Glomerular visceral epithelial cell (primary cell): ENCODE measurements at regions not wholly inside any gene's neighbourhood (a gene's known extent, or its start where the extent isn't known, plus 50 kb on each side); places are given as distances from the start of the nearest gene placed in this dataset.
"Not testable (repeated sequence)": the region's sequence is repeated elsewhere in the genome, so short reads cannot be mapped to it uniquely, and the experiment has no call there.

Experiments used
- DNase-seq: peaks from one replicate; pipeline ENCODE4 v3.0.0-alpha.2; 2016; ENCODE audit errors: extremely low spot score

GRCh38 chr2:210956101-210956500 is 399.7 kb downstream of the CPS1 start:
- no peak for DNase-seq

- peak; percentile 69 for DNase-seq
Observed at GRCh38 chr2:210961249-210961648, 404.9 kb downstream of the CPS1 start.

GRCh38 chr2:210963386-210963785 is 407.0 kb downstream of the CPS1 start:
- DNase-seq: no peak

DNA sequence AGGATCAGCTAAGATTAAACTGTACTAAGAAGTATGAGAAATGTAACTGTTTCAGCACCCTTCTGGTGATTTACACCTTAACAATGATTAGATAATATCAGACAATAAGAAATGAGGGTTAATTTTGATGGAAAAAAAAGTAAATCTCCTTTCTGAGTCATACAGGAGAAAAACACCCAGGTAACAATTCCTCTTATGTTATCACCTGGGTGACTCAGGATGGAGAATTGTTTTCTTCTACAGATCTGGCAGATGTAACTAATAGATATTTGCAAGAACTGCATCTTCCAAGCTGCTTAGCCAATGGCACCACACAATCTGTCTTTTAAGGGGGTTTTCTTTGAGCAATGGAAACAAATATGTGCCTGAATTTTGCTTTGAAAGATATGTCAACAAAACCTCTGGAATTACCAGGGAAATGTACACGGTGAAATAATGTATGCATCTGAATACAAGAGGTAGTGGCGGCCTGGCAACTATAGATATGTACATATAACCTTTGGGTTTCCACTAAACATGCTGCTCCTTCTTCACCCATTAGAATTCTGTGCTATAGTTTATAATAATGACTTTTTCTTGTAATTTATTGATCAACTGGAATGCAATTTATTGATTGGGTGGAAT is 407.9 kb downstream of the CPS1 start:
- DNase-seq: no peak

- DNase-seq: no peak
Observed at GRCh38 chr2:210965472-210965871, 409.1 kb downstream of the CPS1 start.

DNA sequence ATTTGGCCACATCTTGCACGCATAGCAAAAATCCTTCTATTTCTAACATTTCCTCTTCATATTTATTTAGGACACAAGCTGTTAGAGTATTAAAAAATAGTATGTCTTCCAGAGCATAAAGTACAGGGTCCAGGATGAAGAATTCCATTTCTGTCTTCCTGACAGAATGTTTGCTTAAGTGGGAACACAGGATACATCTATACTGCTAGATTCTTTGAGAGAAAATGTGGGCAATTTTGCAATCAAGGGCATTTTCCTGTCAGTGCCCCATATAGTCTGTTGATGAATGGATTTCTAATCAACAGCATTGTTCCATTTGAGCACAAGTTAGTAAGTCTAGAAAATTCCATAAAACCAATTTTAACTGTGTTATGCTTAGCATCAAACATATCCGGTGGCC is 409.9 kb downstream of the CPS1 start:
- DNase-seq: no peak

- no peak for DNase-seq
Observed at GRCh38 chr2:210971431-210971830, 415.0 kb downstream of the CPS1 start.

DNA sequence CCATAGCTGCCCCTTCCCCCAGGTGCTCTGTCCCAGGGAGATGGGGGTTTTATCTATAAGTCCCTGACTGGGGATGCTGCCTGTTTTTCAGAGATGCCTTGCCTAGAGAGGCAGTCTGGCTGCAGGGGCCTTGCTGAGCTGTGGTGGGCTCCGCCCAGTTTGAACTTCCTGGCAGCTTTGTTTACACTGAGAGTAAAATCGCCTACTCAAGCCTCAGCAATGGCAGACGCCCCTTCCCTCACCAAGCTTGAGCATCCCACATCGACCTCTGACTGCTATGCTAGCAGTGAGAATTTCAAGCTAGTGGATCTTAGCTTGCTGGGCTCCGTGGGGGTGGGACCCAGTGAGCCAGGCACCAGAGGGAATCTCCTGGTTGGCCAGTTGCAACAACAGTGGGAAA is 430.4 kb downstream of the CPS1 start:
- DNase-seq: not testable (repeated sequence)

GRCh38 chr2:210991107-210991506 is 434.7 kb downstream of the CPS1 start:
- DNase-seq: no peak

GRCh38 chr2:210994104-210994503 is 437.7 kb downstream of the CPS1 start:
- DNase-seq: no peak

- DNase-seq: no peak
Observed at GRCh38 chr2:210997373-210997772, 441.0 kb downstream of the CPS1 start.

DNA sequence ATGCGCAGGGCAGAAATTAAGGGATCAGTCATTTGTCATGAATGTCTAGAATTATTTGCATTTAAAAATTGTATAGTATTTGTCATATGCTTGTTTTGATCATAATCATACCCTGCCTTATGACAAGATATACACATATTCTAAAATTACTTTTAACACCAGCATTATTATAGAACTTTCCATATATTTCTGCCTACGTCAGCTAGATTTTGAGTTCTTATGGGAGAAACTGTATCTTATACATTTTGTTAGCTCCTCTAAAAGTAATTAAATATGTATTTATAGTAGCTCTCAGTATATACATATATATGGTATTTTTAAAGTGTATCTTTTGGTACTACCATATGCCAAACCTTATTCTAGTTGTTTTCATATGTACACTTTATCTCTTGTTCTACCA is 441.9 kb downstream of the CPS1 start:
- no peak for DNase-seq

DNA sequence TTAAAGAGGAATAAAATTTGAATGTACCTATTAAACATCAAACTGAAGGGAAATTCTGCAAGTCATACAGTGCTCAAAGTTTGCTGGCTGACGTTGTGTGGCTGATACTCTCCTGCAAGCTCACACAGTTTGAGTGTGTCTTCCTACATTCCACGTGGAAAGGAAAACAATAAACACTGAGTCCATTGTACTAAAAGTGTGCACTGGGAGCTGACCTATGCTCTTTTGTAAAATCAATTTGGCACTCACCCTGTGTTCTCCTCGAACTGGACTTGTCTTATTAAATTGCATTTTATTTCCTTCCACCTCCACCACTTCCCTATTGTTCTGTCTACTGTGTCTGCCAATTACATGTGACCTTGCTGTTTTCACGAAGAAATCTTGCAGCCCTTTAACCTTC is 458.0 kb downstream of the CPS1 start:
- DNase-seq: no peak

DNA sequence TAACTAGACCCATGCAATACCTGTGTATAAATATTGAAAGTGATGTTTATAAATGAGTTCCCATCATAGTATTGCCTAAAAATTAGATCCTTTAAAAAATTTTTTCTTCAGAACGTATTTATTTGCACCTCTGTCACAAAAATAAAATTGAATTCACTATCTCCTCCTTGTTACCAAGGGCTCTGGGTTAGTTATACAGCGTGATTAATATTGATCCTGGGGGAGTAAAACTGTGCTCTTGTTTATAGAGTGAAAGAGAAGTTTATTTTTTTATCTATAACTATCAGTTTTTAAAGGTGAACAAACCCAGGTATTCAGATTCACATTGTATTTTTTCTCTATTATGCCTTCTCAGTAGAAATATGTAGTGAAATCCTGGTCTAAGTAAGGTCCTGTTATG is 458.5 kb downstream of the CPS1 start:
- DNase-seq: no peak

DNA sequence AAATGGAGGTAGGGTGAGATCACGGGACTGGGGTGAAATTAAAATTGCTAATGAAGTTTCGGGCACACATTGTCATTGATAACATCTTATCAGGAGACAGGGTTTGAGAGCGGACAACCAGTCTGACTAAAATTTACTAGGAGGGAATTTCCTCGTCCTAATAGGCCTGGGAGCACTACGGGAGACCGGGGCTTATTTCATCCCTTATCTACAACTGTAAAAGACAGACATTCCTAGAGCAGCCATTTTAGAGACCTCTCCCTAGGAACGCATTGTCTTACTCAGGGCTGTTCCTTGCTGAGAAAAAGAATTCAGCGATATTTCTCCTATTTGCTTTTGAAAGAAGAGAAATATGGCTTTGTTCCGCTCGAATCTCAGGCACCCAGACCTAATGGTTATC is 468.7 kb downstream of the CPS1 start:
- DNase-seq: not testable (repeated sequence)

GRCh38 chr2:211026109-211026508 is 469.7 kb downstream of the CPS1 start:
- no peak for DNase-seq

DNA sequence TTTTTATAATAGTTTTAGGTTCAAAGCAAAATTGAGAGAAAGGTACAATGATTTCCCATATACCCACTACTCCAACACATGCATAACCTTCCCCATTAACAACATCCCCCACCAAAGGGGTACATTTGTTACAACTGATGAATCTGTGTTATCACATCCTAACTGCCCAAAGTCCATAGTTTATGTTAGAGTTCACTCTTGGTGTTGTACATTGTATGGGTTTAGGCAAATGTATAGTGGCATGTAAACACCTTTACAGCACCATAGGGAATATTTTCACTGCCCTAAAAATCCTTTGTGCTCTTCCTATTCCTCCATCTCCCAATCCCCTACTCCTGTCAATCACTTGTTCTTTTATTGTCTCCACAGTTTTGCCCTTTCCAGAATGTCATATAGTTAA is 471.6 kb downstream of the CPS1 start:
- DNase-seq: no peak

- DNase-seq: peak; percentile 8
Observed at GRCh38 chr2:211033765-211034164, 477.4 kb downstream of the CPS1 start.

DNA sequence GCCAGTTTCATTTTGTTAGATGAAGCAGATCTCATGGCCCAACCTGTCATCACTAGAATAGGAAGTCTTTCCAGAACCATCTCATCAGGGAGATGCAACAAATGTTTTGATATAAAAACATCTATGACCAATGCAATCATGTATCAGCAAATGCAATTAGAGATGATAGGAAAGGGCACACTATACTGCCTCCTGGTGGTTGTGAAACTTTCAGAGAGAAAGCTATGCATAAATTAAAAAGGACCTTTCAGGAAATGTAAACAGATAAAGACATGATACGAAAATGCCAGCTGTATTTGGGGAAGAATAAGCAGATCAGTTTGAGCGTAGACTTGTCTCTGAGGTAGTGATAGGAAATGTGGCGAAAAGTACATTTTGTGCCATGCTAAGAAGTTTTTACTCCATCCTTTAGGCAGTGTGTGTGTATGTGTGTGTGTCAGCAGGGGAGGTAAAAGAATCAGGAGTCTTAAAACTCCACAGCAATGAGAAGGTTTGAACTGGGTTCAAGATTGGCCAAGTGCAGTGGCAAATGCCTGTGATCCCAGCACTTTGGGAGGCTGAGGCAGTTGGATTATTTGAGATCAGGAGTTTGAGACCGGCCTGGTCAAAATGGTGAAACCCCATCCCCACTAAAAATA is 479.3 kb downstream of the CPS1 start:
- DNase-seq: peak; percentile 22

- no peak for DNase-seq
Observed at GRCh38 chr2:211045025-211045424, 488.6 kb downstream of the CPS1 start.

GRCh38 chr2:211049321-211050018 is 493.1 kb downstream of the CPS1 start:
- no peak for DNase-seq

GRCh38 chr2:211055438-211055837 is 499.0 kb downstream of the CPS1 start:
- DNase-seq: no peak

- DNase-seq: no peak
Observed at GRCh38 chr2:211061612-211062296, 505.4 kb downstream of the CPS1 start.
